ENCODE measurements at regions not wholly inside any gene's neighbourhood (a gene's known extent, or its start where the extent isn't known, plus 50 kb on each side); places are given as distances from the start of the nearest gene placed in this dataset.

DNA sequence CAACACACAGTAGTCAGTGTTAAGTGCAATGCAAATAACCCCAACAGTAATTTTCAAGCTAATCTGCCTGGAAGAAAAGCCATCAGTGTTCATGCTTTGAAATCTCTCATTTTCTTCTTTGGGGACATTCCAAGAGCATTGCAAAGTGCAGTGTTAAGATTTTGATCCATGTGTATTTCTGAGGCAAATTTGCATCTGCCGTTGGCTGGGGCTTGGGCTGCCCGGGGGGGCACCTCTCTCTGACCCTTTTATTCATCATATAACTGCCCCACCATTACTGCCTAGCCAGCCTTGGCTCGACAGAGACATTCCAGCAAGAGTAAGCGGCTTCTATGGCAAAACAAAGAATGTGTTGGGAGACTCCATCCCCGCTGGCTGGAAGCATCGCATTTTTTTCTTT lies 483.5 kb downstream of the BRD1 start:
- TF ChIP-seq EGR1 (IDR thresholded peaks at IDR 0.05; ENCODE audit: low read depth) = no peak
- TF ChIP-seq, protein P1, sequence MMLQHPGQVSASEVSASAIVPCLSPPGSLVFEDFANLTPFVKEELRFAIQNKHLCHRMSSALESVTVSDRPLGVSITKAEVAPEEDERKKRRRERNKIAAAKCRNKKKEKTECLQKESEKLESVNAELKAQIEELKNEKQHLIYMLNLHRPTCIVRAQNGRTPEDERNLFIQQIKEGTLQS (IDR thresholded peaks at IDR 0.05) = no peak
- TF ChIP-seq, protein P2, sequence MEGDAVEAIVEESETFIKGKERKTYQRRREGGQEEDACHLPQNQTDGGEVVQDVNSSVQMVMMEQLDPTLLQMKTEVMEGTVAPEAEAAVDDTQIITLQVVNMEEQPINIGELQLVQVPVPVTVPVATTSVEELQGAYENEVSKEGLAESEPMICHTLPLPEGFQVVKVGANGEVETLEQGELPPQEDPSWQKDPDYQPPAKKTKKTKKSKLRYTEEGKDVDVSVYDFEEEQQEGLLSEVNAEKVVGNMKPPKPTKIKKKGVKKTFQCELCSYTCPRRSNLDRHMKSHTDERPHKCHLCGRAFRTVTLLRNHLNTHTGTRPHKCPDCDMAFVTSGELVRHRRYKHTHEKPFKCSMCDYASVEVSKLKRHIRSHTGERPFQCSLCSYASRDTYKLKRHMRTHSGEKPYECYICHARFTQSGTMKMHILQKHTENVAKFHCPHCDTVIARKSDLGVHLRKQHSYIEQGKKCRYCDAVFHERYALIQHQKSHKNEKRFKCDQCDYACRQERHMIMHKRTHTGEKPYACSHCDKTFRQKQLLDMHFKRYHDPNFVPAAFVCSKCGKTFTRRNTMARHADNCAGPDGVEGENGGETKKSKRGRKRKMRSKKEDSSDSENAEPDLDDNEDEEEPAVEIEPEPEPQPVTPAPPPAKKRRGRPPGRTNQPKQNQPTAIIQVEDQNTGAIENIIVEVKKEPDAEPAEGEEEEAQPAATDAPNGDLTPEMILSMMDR (IDR thresholded peaks at IDR 0.05 in 2 of 3, conservative IDR thresholded peaks at IDR 0.05 in 1 of 3; ENCODE audit: borderline replicate concordance in 1 of 3, insufficient read depth in 1 of 3, low read depth in 2 of 3, low read length in 2 of 3) = no peak
